ENCODE measurements at regions not wholly inside any gene's neighbourhood (a gene's known extent, or its start where the extent isn't known, plus 50 kb on each side); places are given as distances from the start of the nearest gene placed in this dataset.
A peak's percentile ranks its signal among the peaks of the same experiment; 100 is the strongest.

DNA sequence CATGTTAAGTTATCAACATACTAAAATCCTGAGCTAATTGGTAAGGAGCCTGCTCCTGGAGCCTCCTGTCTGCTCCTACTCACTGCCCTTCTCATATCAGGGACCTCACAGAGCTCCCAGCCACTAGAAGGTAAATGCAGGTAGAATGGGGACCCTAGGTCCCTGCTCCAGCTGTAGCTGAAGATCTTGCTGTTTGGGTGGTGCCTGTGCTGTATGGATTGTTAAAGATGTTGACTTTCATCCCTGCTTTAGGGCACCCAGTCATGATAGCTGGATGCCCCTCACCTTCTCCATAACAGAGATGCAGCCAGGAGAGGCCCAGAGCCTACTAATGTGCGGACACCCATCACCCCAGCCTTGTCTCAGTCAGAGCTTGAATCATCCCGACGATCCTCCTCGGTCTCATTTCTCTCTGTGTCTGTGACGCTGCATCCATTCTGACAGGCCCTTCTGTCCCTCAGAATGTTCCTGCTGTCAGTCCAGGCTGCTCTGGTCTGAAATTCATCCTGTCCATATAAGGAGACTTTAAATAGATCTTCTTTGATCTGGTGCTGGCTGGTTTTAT, 341.7 kb upstream of the GATB start (continued):
- TF ChIP-seq, protein P1, sequence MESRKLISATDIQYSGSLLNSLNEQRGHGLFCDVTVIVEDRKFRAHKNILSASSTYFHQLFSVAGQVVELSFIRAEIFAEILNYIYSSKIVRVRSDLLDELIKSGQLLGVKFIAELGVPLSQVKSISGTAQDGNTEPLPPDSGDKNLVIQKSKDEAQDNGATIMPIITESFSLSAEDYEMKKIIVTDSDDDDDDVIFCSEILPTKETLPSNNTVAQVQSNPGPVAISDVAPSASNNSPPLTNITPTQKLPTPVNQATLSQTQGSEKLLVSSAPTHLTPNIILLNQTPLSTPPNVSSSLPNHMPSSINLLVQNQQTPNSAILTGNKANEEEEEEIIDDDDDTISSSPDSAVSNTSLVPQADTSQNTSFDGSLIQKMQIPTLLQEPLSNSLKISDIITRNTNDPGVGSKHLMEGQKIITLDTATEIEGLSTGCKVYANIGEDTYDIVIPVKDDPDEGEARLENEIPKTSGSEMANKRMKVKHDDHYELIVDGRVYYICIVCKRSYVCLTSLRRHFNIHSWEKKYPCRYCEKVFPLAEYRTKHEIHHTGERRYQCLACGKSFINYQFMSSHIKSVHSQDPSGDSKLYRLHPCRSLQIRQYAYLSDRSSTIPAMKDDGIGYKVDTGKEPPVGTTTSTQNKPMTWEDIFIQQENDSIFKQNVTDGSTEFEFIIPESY (IDR thresholded peaks at IDR 0.05; ENCODE audit: extremely low read depth, insufficient replicate concordance, low read length), result no peak
- TF ChIP-seq, protein P2, sequence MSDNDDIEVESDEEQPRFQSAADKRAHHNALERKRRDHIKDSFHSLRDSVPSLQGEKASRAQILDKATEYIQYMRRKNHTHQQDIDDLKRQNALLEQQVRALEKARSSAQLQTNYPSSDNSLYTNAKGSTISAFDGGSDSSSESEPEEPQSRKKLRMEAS (IDR thresholded peaks at IDR 0.05), result no peak
- TF ChIP-seq EZH2 (IDR thresholded peaks at IDR 0.05) (no peak), POLR2A (IDR thresholded peaks at IDR 0.05; ENCODE audit: borderline replicate concordance, extremely low read depth, insufficient read depth, insufficient read length) (no peak), FOSL1 (IDR thresholded peaks at IDR 0.05; ENCODE audit: low read depth) (no peak), RAD21 (IDR thresholded peaks at IDR 0.05; ENCODE audit: low read depth) (no peak), ZNF274 (IDR thresholded peaks at IDR 0.05; ENCODE audit: low read depth, low read length) (no peak), TCF7L2 (IDR thresholded peaks at IDR 0.05; ENCODE audit: borderline replicate concordance, extremely low read depth, insufficient read depth, insufficient read length) (no peak), EGR1 (IDR thresholded peaks at IDR 0.05; ENCODE audit: low read depth) (no peak), CEBPB (IDR thresholded peaks at IDR 0.05; ENCODE audit: low read depth) (no peak)

DNA sequence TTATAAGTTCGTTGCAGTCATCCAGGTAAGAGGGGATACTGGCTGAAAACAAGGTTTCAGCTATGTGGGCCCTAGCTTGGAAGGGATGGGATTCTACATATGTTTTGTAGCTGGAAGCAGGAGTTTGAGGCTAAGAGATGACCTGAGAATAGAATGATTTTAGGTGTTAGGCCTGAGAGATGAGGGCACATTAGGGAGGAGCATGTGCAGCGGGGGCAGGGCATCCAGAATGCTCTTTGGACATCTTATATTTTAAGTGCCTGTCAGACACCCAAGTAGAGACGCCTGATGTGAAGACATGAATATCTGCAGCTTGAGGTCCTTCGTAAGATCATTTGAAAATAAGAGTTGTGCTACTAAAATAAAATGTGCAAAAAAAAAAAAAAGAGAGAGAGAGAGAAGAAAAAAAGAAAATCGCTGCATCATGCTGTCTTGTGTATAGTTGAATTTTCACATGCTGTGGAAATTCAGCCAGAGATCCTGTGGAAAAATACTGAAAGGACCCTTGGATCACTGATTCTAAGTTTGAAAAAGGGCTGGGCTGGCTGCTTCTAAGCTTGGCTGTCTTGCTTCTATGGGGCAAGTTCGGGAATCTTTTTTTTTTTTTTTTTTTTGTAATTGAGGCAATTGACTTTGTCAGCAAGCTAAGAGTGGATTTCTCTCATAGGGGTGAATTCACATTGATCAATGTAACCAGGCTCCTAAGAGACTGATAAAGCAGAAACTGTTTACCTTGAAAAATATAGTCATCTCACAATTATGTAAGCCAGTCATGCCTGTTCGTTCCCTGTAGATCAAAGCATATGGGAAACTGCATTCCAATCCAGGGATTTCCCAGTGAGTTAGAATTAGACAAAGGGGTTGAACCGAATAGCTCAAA, 341.0 kb upstream of the GATB start:
- Histone ChIP-seq H2AFZ (ENCODE audit: low read depth, low read length, poor library complexity, severe bottlenecking) (peak overlapping the region; percentile 55), H4K20me1 (ENCODE audit: insufficient read depth) (no peaks in the 10 kb centered on the region), H3K9ac (ENCODE audit: low read length) (peak overlapping the region; percentile 12), H3K27ac (ENCODE audit: low read depth, low read length) (no peak overlapping the region), H3K9me2 (ENCODE audit: insufficient read depth) (no peaks in the 10 kb centered on the region), H3K4me2 (ENCODE audit: low read length) (peak overlapping the region; percentile 68), H3K79me2 (ENCODE audit: insufficient read depth, low read length) (no peaks in the 10 kb centered on the region), H3K9me3 (ENCODE audit: control insufficient read depth in 1 of 2, insufficient read depth in 1 of 2, low read depth in 1 of 2, low read length in 2 of 2) (no peaks in the 10 kb centered on the region), H3K4me1 (ENCODE audit: control insufficient read depth in 1 of 2, insufficient read depth in 2 of 2, low read length in 2 of 2) (peaks cover 25 to 57% of the 10 kb centered on the region in 2 experiments), H3K36me3 (ENCODE audit: control insufficient read depth in 1 of 2, insufficient read depth in 2 of 2, low read length in 2 of 2) (no peaks in the 10 kb centered on the region), H3K4me3 (replicated peaks in 1 of 2; ENCODE audit: low read depth in 1 of 2, low read length in 2 of 2) (0 out of 4 replicates have a peak overlapping the region, but pooled peaks of 1 of the 2 experiments have one; percentile 36), H3K27me3 (ENCODE audit: insufficient read depth, low read length) (no peaks in the 10 kb centered on the region)
- RAD21 ChIA-PET (ENCODE audit: low non-redundant PET in 1 of 2, low total read pairs in 2 of 2, uncharacterized antibody in 2 of 2, unreplicated experiment in 2 of 2), result no interaction called here
- POLR2A ChIA-PET, result interaction anchor here (1.1 kb wide), 1 partner anchor 9 kb away, joined by 3 read pairs; no protein-coding TSS in a partner anchor
- CTCF ChIA-PET, result no interaction called here
- ATAC-seq (no peak), DNase-seq (ENCODE audit: low read depth, low spot score) (peak; percentile 23)
- intact Hi-C loops (cut with micrococcal nuclease), result loop anchor here (10.0 kb wide), 1 partner anchor 263 kb away; no protein-coding TSS in a partner anchor
- no TSS peak for BruUV-seq (replicated peaks)
- TF ChIP-seq, protein P3, sequence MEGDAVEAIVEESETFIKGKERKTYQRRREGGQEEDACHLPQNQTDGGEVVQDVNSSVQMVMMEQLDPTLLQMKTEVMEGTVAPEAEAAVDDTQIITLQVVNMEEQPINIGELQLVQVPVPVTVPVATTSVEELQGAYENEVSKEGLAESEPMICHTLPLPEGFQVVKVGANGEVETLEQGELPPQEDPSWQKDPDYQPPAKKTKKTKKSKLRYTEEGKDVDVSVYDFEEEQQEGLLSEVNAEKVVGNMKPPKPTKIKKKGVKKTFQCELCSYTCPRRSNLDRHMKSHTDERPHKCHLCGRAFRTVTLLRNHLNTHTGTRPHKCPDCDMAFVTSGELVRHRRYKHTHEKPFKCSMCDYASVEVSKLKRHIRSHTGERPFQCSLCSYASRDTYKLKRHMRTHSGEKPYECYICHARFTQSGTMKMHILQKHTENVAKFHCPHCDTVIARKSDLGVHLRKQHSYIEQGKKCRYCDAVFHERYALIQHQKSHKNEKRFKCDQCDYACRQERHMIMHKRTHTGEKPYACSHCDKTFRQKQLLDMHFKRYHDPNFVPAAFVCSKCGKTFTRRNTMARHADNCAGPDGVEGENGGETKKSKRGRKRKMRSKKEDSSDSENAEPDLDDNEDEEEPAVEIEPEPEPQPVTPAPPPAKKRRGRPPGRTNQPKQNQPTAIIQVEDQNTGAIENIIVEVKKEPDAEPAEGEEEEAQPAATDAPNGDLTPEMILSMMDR (IDR thresholded peaks at IDR 0.05 in 2 of 3, conservative IDR thresholded peaks at IDR 0.05 in 1 of 3; ENCODE audit: borderline replicate concordance in 1 of 3, insufficient read depth in 1 of 3, low read depth in 2 of 3, low read length in 2 of 3), result no peak
- TF ChIP-seq, protein P4, sequence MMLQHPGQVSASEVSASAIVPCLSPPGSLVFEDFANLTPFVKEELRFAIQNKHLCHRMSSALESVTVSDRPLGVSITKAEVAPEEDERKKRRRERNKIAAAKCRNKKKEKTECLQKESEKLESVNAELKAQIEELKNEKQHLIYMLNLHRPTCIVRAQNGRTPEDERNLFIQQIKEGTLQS (IDR thresholded peaks at IDR 0.05), result no peak
- TF ChIP-seq EZH2 (IDR thresholded peaks at IDR 0.05) (no peak), POLR2AphosphoS5 (IDR thresholded peaks at IDR 0.05; ENCODE audit: low read depth, low read length) (no peak), POLR2A (IDR thresholded peaks at IDR 0.05; ENCODE audit: borderline replicate concordance, extremely low read depth, insufficient read depth, insufficient read length) (no peak), ELF1 (IDR thresholded peaks at IDR 0.05; ENCODE audit: borderline replicate concordance, low read depth) (no peak), TCF7L2 (IDR thresholded peaks at IDR 0.05; ENCODE audit: borderline replicate concordance, extremely low read depth, insufficient read depth, insufficient read length) (no peak), EZH2phosphoT487 (IDR thresholded peaks at IDR 0.05; ENCODE audit: borderline replicate concordance) (no peak)
- TF ChIP-seq, protein P1 (IDR thresholded peaks at IDR 0.05; ENCODE audit: extremely low read depth, insufficient replicate concordance, low read length), result no peak
